PC-9 (cell line): ENCODE measurements at regions not wholly inside any gene's neighbourhood (a gene's known extent, or its start where the extent isn't known, plus 50 kb on each side); places are given as distances from the start of the nearest gene placed in this dataset.

ENCODE experiments used
- BruUV-seq: library from RNA; stranded (reverse); fragments of 400-500 nt; replicated peaks from 2 replicates; lab custom pipeline; 2021; lab: Mats Ljungman, UMichigan
- CTCF ChIA-PET: fragments of 300-600 bp; sonication (Branson Sonifier 250); formaldehyde crosslinking; loops from one replicate; lab custom pipeline; 2022; ENCODE audit warnings: antibody characterized with exemption; lab: Charles Lee
- POLR2A ChIA-PET: fragments of 300-600 bp; sonication (Branson Sonifier 250); formaldehyde crosslinking; loops from one replicate; lab custom pipeline; 2022; ENCODE audit warnings: antibody characterized with exemption; ENCODE audit not compliant: unreplicated experiment; lab: Charles Lee
- DNase-seq, 2 experiments: peaks; one replicate each; pipeline versions ENCODE4 v3.0.0 to v3.0.0-alpha.2; 2015 to 2022; ENCODE audit warnings: mixed read lengths in 1 of 2
- H2AFZ ChIP-seq: fragments of 200-600 bp; sonication (generic); 2 replicates; pipeline ENCODE4 v1.8.1; 2017; ENCODE audit warnings: antibody characterized with exemption
- H3F3A ChIP-seq: fragments of 200-600 bp; sonication (generic); 2 replicates; pipeline ENCODE4 v1.8.1; 2017; ENCODE audit warnings: antibody characterized with exemption, mild to moderate bottlenecking, low read depth; ENCODE audit not compliant: insufficient read depth
- H3K27ac ChIP-seq: fragments of 200-600 bp; sonication (generic); 2 replicates; pipeline ENCODE4 v1.6.1; 2016; ENCODE audit warnings: mixed run types
- H3K27me3 ChIP-seq: fragments of 200-600 bp; sonication (generic); 2 replicates; pipeline ENCODE4 v1.6.1; 2016; ENCODE audit warnings: low read depth, mixed run types; ENCODE audit not compliant: insufficient read depth
- H3K36me3 ChIP-seq: fragments of 200-600 bp; sonication (generic); 2 replicates; pipeline ENCODE4 v1.6.1; 2016; ENCODE audit warnings: low read depth, mixed run types
- H3K4me1 ChIP-seq: fragments of 200-600 bp; sonication (generic); replicated peaks from 2 replicates; pipeline ENCODE4 v1.6.1; 2016; ENCODE audit warnings: mixed run types; ENCODE audit not compliant: insufficient read depth
- H3K4me2 ChIP-seq: fragments of 200-600 bp; sonication (generic); 2 replicates; pipeline ENCODE4 v1.6.1; 2017; ENCODE audit warnings: mixed run types
- H3K4me3 ChIP-seq: fragments of 200-600 bp; sonication (generic); 2 replicates; pipeline ENCODE4 v1.6.1; 2016; ENCODE audit warnings: mixed run types
- H3K79me2 ChIP-seq: fragments of 200-600 bp; sonication (generic); 2 replicates; pipeline ENCODE4 v1.6.1; 2017; ENCODE audit warnings: low read depth, mixed run types
- H3K9me2 ChIP-seq: fragments of 200-600 bp; sonication (generic); 2 replicates; pipeline ENCODE4 v1.8.1; 2017; ENCODE audit warnings: mild to moderate bottlenecking; ENCODE audit not compliant: insufficient read depth
- H3K9me3 ChIP-seq: fragments of 200-600 bp; sonication (generic); 2 replicates; pipeline ENCODE4 v1.8.1; 2016; ENCODE audit warnings: low read depth; ENCODE audit not compliant: insufficient read depth
- H4K20me1 ChIP-seq: fragments of 200-600 bp; sonication (generic); 2 replicates; pipeline ENCODE4 v1.8.1; 2017; ENCODE audit not compliant: insufficient read depth
- EZH2 ChIP-seq: fragments of 200-600 bp; sonication (generic); IDR thresholded peaks from 2 replicates; pipeline ENCODE4 v1.8.0; 2017; ENCODE audit warnings: antibody characterized with exemption, low read depth
- intact Hi-C: fragments of 100-400 bp; cut with micrococcal nuclease; formaldehyde crosslinking; loops from one replicate; pipeline ENCODE4 v1.10.0; 2022; ENCODE audit not compliant: unreplicated experiment
- TF ChIP-seq, protein P1 (sequence below): fragments of 200-600 bp; sonication (generic); conservative IDR thresholded peaks from 2 replicates; pipeline ENCODE4 v1.6.1; 2017; ENCODE audit warnings: mixed run types, antibody characterized with exemption, mild to moderate bottlenecking, moderate library complexity

DNA sequence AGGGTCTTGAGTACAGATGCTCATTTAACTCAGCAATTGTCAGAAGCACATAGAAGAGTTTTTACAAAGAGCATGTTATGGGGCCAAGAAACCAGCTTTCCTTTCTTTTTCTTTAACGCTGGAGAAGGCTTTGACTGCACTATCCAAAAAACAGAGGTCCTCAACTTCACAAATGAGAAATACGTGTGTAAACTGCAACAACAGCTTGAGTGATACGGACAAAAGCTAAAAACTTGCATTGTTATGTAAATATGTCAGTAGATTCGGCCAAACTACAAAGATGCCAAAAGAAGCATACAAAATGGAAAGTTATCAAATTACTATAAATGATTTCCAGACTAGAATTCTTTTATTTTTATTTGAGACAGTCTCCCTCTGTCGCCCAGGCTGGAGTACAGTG lies 62.4 kb upstream of the C10orf90 start:
- Histone ChIP-seq H4K20me1 (no peaks in the 10 kb centered on the region), H3K9me2 (no peaks in the 10 kb centered on the region), H3K79me2 (no peaks in the 10 kb centered on the region), H3K4me1 (no peaks in the 10 kb centered on the region), H3K4me3 (no peak overlapping the region), H3K9me3 (no peaks in the 10 kb centered on the region), H3F3A (no peaks in the 10 kb centered on the region), H3K36me3 (no peaks in the 10 kb centered on the region), H3K27me3 (no peaks in the 10 kb centered on the region), H2AFZ (no peak overlapping the region), H3K4me2 (no peak overlapping the region), H3K27ac (no peak overlapping the region)
- no peak for TF ChIP-seq EZH2
- TF ChIP-seq, protein P1, sequence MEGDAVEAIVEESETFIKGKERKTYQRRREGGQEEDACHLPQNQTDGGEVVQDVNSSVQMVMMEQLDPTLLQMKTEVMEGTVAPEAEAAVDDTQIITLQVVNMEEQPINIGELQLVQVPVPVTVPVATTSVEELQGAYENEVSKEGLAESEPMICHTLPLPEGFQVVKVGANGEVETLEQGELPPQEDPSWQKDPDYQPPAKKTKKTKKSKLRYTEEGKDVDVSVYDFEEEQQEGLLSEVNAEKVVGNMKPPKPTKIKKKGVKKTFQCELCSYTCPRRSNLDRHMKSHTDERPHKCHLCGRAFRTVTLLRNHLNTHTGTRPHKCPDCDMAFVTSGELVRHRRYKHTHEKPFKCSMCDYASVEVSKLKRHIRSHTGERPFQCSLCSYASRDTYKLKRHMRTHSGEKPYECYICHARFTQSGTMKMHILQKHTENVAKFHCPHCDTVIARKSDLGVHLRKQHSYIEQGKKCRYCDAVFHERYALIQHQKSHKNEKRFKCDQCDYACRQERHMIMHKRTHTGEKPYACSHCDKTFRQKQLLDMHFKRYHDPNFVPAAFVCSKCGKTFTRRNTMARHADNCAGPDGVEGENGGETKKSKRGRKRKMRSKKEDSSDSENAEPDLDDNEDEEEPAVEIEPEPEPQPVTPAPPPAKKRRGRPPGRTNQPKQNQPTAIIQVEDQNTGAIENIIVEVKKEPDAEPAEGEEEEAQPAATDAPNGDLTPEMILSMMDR, result no peak
- intact Hi-C loops, result no loop called here
- BruUV-seq, result no TSS peak
- CTCF ChIA-PET, result no interaction called here
- DNase-seq, result no peak
- POLR2A ChIA-PET, result no interaction called here

DNA sequence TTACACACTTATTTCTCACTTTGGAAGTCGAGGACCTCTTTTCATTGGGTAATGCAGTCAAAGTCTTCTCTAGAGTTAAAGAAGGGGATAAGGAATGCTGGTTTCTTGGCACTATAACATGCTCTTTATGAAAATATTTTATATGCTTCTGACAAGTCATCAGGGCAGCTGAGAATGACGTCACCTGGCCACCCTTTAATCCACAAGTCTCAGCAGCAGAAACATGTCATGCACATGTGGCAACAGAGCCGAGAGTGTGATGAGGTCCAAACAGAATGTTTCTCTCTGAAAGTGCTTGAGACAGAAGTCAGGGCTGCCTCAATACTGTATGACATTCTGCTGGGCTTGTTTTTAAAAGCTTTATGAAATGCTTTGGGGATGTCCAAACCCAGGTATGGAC lies 63.5 kb upstream of the C10orf90 start:
- no peaks in the 10 kb centered on the region for H3K4me1 ChIP-seq
- intact Hi-C loops, result no loop called here
- DNase-seq, result no peak
- H3K9me2 ChIP-seq, result no peaks in the 10 kb centered on the region
- H2AFZ ChIP-seq, result no peak overlapping the region
- H3K27ac ChIP-seq, result no peak overlapping the region
- H3F3A ChIP-seq, result no peaks in the 10 kb centered on the region
- no peaks in the 10 kb centered on the region for H3K9me3 ChIP-seq
- no peaks in the 10 kb centered on the region for H3K79me2 ChIP-seq
- H3K4me2 ChIP-seq, result no peak overlapping the region
- POLR2A ChIA-PET, result no interaction called here
- H3K4me3 ChIP-seq, result no peak overlapping the region
- no peaks in the 10 kb centered on the region for H3K36me3 ChIP-seq
- H4K20me1 ChIP-seq, result no peaks in the 10 kb centered on the region
- H3K27me3 ChIP-seq, result no peaks in the 10 kb centered on the region
- CTCF ChIA-PET, result no interaction called here
- TF ChIP-seq, protein P1, result no peak
- TF ChIP-seq EZH2, result no peak
- no TSS peak for BruUV-seq

DNA sequence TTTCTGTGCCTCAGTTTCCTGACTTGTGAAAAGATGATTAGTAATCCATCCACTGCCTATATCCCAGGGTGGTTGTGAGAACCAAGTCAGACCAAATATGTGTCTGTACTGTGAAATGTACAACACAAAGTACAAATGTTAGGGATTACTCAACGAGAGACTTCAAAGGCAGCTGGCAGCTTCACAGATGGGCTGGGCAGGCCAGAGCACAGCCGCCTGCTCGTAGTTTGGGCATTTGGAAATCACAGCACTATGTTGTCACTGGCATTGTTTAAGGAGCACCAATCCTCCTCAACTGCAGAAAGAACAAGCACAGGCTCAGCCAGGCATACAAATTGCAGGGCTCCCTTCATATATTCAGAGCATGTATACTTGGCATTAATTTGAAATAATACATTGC lies 64.5 kb upstream of the C10orf90 start:
- Histone ChIP-seq H3K4me1 (no peaks in the 10 kb centered on the region), H3K27ac (no peak overlapping the region), H2AFZ (no peak overlapping the region), H3K79me2 (no peaks in the 10 kb centered on the region), H3F3A (no peaks in the 10 kb centered on the region), H3K4me2 (no peak overlapping the region), H3K36me3 (no peaks in the 10 kb centered on the region), H3K4me3 (no peak overlapping the region), H3K9me3 (no peaks in the 10 kb centered on the region), H3K9me2 (no peaks in the 10 kb centered on the region), H4K20me1 (no peaks in the 10 kb centered on the region), H3K27me3 (no peaks in the 10 kb centered on the region)
- ChIA-PET POLR2A (no interaction called here), CTCF (no interaction called here)
- TF ChIP-seq EZH2, result no peak
- TF ChIP-seq, protein P1, result no peak
- no peak for DNase-seq
- BruUV-seq, result no TSS peak
- intact Hi-C loops, result no loop called here
